NCI-H460 (cell line): ENCODE measurements at regions not wholly inside any gene's neighbourhood (a gene's known extent, or its start where the extent isn't known, plus 50 kb on each side); places are given as distances from the start of the nearest gene placed in this dataset.

Experiments used
- DNase-seq: peaks from one replicate; pipeline ENCODE4 v3.0.0-alpha.2; 2016; ENCODE audit warnings: low read depth; ENCODE audit errors: extremely low read depth

GRCh38 chr22:49087716-49088601 is 739.7 kb downstream of the BRD1 start:
- DNase-seq, result no peak

GRCh38 chr22:49087198-49087597 is 740.5 kb downstream of the BRD1 start:
- DNase-seq, result no peak

DNA sequence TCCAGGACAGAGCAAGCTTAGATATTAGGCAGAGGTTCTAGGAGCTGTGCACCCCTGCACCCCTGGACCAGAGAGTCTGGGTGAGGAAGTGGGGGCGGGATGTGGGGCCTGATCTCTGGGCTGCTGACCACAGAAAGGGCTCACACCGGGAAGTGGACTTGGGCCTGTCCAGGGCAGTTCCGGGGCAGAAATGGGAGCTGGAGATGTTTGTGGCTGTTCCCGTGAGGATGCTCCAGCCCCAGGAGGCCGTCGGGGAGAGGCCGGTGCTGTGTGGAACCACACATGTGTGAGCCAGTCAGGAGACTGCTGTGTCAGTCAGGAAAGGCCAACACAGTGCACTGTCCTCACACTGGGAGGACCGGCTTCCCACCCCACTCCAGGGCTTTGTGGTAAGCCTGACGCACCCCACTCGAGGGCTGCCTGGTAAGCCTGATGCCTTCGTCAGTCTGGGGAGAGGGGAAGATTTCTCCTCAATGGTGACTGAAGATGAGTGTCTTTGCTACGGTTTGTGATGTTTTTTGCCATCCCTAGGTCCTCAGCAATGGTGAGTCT is 741.0 kb downstream of the BRD1 start:
- no peak for DNase-seq

DNA sequence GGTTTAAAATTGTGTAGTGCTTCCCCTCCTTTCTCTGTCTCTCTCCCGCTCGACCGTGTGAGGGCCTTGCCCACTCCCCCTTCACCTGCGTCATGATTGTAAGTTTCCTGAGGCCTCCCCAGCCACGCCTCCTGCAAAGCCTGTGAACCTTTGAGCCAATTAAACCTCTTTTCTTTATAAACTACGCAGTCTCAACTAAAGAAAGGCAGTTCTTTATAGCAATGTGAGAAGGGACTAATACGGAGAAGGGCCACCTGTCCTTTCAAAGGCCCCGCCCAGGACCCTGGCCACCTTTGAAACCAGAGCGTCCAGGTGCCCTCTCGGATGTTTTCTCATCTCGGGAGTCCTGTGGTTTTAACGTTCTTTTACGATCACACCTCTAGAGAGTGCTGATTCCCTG is 741.5 kb downstream of the BRD1 start:
- no peak for DNase-seq

DNA sequence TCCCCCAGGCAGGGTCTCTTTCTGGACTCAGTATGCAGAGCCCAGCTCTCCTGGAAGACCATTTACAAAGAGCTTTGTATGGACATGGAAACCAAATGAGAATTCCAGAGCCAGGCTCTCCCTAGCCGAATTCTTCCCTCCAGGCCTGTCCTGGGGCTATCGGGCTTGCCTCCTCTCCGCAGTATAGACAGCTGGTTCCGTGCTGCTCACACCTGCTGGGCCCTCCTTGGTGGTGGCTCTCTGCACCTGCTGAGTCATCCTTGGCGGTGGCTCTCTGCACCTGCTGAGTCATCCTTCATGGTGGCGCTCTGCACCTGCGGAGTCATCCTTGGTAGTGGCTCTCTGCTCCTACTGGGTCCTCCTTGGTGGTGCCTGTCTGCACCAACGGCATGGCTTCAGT is 743.5 kb downstream of the BRD1 start:
- DNase-seq, result no peak

DNA sequence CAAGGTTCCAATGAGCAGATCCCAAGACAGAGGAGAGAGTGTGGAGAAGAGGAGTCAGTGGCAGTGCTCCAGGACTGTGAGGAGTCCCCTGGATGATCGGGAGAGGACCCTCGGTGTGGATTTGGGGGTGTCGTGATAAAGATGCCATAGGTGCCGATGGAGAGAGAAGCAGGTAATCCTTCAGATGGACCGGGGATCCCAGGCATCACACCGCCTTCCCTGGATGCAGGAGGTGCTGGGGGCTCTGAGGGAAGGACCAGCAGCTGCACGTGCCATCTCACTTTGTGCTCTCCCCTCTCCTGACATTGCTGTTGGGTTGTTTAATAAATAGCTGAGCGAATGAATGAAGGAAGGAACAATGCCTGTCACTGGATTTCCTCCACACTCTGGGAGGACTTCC is 744.1 kb downstream of the BRD1 start:
- DNase-seq, result no peak

- DNase-seq, result no peak
These were observed 745.2 kb downstream of the BRD1 start for GRCh38 chr22:49082451-49082850.

GRCh38 chr22:49081926-49082325 is 745.7 kb downstream of the BRD1 start:
- DNase-seq, result no peak

GRCh38 chr22:49081261-49081666 is 746.4 kb downstream of the BRD1 start:
- no peak for DNase-seq

DNA sequence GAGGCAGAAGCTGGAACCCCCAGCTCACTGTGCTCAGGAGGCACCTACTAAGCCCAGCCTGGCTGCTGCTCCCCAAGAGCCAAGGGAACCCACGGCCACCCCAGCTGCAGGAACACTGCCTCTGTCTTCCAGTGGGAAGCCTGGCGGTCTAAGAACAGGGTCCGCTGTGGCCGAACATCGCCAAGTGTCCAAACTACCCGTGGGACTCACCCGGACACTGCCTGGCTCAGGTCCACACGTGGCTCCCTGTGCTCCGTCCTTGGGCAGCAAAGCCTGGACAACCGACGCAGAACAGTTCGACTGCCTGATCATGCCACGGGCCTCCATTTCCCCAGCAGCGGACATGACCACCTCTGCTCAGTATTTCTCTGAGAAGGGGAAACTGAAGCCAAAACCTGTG is 747.0 kb downstream of the BRD1 start:
- DNase-seq, result no peak

GRCh38 chr22:49079743-49080500 is 747.8 kb downstream of the BRD1 start:
- no peak for DNase-seq

DNA sequence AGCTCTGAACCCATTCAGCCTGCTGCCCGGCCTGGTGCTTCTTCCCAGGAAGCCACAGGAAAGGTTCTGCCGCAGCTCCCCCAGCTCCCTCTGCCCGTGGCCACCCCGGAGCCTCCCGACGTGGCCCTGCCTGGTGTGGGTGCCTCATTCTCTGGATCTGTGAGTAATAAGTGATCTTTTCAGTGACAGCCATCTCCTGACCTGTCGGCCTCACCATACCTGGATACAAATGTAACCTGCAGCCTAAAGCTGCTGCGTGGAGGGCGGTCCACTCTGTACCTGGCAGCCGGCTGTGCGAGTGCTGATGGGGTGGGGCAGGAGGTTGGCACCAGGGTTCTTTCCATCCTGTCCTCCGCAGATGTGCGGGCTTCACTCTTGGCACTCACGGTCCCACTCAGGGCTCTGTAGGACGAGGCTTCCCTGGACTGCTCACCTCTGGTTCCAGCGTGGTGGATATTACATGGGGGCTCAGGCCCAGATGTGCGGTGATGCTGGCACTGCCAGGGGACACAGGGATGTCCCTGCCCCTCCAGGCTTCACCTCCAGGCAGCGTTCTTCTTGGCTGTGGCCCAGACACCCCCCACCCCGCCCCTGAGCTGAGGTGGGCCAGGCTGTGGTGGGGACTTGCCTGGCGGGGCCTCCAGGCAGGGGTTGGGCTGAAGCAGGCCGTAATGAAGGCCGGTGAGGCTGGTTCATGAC is 748.5 kb downstream of the BRD1 start:
- no peak for DNase-seq

- no peak for DNase-seq
These were observed 749.5 kb downstream of the BRD1 start for GRCh38 chr22:49078076-49078710.

- no peak for DNase-seq
These were observed 750.1 kb downstream of the BRD1 start for GRCh38 chr22:49077586-49077985.

DNA sequence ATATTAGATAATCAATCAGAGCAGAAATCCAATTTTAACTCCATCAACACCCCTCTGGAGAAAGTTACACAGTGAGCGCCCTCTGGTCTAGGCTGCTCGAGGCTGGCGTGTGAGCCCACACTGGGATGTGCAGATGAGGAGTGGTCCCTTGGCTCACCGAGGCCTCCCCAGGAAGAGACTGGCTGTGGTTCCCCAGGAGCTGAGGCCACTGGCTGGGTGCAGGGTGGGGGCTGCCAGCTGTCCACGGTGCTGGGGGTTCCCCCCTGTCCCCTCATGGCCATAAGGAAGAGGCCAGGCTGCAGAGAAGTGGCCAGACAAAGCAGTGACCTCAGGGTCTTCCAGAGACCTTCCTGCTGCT is 750.7 kb downstream of the BRD1 start:
- DNase-seq, result no peak

DNA sequence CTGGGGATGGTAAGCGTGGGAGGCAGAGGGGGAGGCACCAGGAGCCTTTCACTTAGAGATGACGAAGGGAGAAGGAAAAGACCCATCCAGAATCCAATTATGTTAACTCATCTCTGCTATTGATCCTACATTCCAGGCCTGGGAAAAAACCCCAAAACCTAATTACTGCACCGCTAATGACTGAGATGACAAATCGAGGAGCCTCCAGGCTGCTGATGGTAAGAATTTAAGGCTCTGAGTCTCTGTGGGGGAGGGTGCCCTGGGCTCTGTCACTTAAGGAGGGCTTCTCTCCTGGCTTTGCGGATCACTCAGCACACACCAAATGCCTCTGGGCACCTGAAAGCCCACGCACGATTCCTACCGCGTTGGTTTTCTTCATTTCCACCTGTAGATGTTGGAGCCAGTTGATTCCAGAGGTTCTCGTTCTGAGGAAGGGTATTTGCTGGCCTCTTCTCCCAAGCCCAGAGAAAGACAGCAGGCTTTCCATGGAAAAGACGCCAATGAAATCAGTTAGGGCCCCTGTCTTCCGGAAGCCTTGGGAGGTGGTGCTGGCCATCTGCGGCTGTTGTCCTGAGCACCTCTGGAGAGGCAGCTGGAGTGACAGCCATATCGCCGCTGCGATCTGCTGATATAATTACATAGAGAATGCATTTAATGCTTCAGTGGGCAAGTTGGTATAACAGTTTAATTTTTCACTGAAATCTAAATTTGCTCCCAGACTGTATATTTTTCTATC is 751.2 kb downstream of the BRD1 start:
- no peak for DNase-seq

GRCh38 chr22:49075150-49075549 is 752.5 kb downstream of the BRD1 start:
- no peak for DNase-seq

- DNase-seq, result no peak
These were observed 753.7 kb downstream of the BRD1 start for GRCh38 chr22:49073873-49074417.

GRCh38 chr22:49072996-49073645 is 754.6 kb downstream of the BRD1 start:
- no peak for DNase-seq
